ENCODE measurements at regions not wholly inside any gene's neighbourhood (a gene's known extent, or its start where the extent isn't known, plus 50 kb on each side); places are given as distances from the start of the nearest gene placed in this dataset.
"Not testable (repeated sequence)": the region's sequence is repeated elsewhere in the genome, so short reads cannot be mapped to it uniquely, and the experiment has no call there.

- no peak for DNase-seq
These were observed 339.6 kb downstream of the UTRN start for GRCh38 chr6:144624716-144625115.

- DNase-seq, result no peak
These were observed 345.7 kb downstream of the UTRN start for GRCh38 chr6:144630857-144631256.

GRCh38 chr6:144632266-144632665, 347.1 kb downstream of the UTRN start:
- no peak for DNase-seq

- DNase-seq, result no peak
These were observed 348.8 kb downstream of the UTRN start for GRCh38 chr6:144633886-144634285.

- no peak for DNase-seq
These were observed 349.2 kb downstream of the UTRN start for GRCh38 chr6:144634371-144634770.

- no peak for DNase-seq
These were observed 349.9 kb downstream of the UTRN start for GRCh38 chr6:144635051-144635450.

GRCh38 chr6:144636025-144636424, 350.9 kb downstream of the UTRN start:
- DNase-seq, result not testable (repeated sequence)

- DNase-seq, result no peak
These were observed 352.4 kb downstream of the UTRN start for GRCh38 chr6:144637541-144637940.

GRCh38 chr6:144639654-144640053, 354.5 kb downstream of the UTRN start:
- no peak for DNase-seq

GRCh38 chr6:144641286-144641685, 356.2 kb downstream of the UTRN start:
- no peak for DNase-seq

GRCh38 chr6:144644776-144645175, 359.6 kb downstream of the UTRN start:
- no peak for DNase-seq

GRCh38 chr6:144646093-144647056, 361.2 kb downstream of the UTRN start:
- no peak for DNase-seq

GRCh38 chr6:144647406-144647964, 362.4 kb downstream of the UTRN start:
- DNase-seq, result no peak

GRCh38 chr6:144647971-144648651, 363.0 kb downstream of the UTRN start:
- no peak for DNase-seq

- no peak for DNase-seq
These were observed 363.9 kb downstream of the UTRN start for GRCh38 chr6:144649085-144649484.

- DNase-seq, result no peak
These were observed 366.1 kb downstream of the UTRN start for GRCh38 chr6:144651234-144651633.

- no peak for DNase-seq
These were observed 367.3 kb downstream of the UTRN start for GRCh38 chr6:144652292-144652891.

GRCh38 chr6:144653885-144654505, 368.9 kb downstream of the UTRN start:
- DNase-seq, result no peak

- no peak for DNase-seq
These were observed 369.4 kb downstream of the UTRN start for GRCh38 chr6:144654506-144654905.

GRCh38 chr6:144655376-144655775, 370.2 kb downstream of the UTRN start:
- DNase-seq, result no peak

- DNase-seq, result no peak
These were observed 372.6 kb downstream of the UTRN start for GRCh38 chr6:144657691-144658090.
